ENCODE measurements at regions not wholly inside any gene's neighbourhood (a gene's known extent, or its start where the extent isn't known, plus 50 kb on each side); places are given as distances from the start of the nearest gene placed in this dataset.

DNA sequence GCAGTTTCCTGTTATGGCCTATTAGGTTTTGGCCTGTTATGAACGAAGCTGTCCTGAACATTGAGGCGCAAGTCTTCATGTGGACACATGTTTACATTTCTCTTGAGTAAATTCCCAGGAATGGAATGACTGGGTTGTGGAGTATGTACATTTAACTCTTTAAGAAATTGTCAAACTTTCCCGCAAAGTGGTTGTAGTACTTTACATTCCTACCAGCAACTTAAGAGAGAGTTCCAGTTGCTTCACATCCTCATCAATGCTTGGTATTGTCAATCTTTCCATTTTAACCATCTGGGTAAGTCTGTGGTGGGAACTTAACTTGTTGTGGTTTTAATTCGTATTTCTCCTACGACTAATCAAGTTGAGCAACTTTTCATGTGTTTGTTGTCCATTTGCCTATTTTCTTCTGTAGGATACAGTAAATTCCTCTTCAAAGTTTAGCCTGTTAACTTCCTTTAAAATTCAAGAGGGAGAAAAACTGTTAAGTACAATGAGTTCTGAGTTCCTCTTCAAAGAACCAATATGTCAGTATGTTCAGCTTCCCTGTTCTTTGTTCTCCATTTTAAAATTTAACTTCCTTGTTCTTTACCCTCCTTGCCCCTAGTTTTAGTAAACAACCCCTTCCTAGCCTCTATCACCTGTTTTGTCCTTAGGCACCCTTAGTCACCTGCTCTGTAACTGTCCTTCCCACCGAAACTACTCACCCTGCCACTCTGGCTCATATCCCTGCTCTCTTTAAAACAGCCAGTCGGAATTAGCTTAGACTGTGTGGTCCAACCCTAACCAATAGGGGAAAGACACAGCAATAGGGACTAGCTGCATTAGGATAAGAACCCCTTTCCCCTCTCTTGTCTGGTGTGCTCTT is 74.0 kb downstream of the FAM241B start:
- TF ChIP-seq POLR2A (IDR thresholded peaks at IDR 0.05) (no peak), CTCF (IDR thresholded peaks at IDR 0.05) (no peak)
